ENCODE measurements at regions not wholly inside any gene's neighbourhood (a gene's known extent, or its start where the extent isn't known, plus 50 kb on each side); places are given as distances from the start of the nearest gene placed in this dataset.

GRCh38 chr5:152016421-152016820, 91.8 kb upstream of the GLRA1 start:
- no peak for TF ChIP-seq CTCF (IDR thresholded peaks at IDR 0.05; ENCODE audit: extremely low read depth in 1 of 2, insufficient read depth in 1 of 2, low read depth in 1 of 2, low read length in 2 of 2)
- TF ChIP-seq MYC (IDR thresholded peaks at IDR 0.05; ENCODE audit: low read depth, low read length): no peak
- TF ChIP-seq POLR2A (IDR thresholded peaks at IDR 0.05; ENCODE audit: low read depth, low read length): no peak
- TF ChIP-seq EZH2 (IDR thresholded peaks at IDR 0.05; ENCODE audit: borderline replicate concordance, low read depth, low read length, severe bottlenecking): no peak
- TF ChIP-seq JUN (IDR thresholded peaks at IDR 0.05; ENCODE audit: borderline replicate concordance, insufficient read depth, insufficient read length, low read depth): no peak
- TF ChIP-seq POLR2AphosphoS5 (IDR thresholded peaks at IDR 0.05; ENCODE audit: insufficient read depth, low read depth, low read length): no peak
- TF ChIP-seq MAX (IDR thresholded peaks at IDR 0.05; ENCODE audit: insufficient read depth, insufficient read length): no peak
- TF ChIP-seq FOS (IDR thresholded peaks at IDR 0.05; ENCODE audit: borderline replicate concordance, insufficient read depth, low read length): no peak
- TF ChIP-seq GATA2 (IDR thresholded peaks at IDR 0.05; ENCODE audit: insufficient read depth, insufficient read length, low read depth, low read length): no peak

Measured in endothelial cell of umbilical vein (primary cell).